HCT116 (cell line): ENCODE measurements at regions not wholly inside any gene's neighbourhood (a gene's known extent, or its start where the extent isn't known, plus 50 kb on each side); places are given as distances from the start of the nearest gene placed in this dataset.

Experiments used
- ATAC-seq: fragments of 200-7000 bp; cut with Tn5 transposase; 2 replicates; pipeline ENCODE4 v1.9.1; 2020; ENCODE audit warnings: mild to moderate bottlenecking, moderate library complexity
- BruUV-seq: library from RNA; stranded (reverse); fragments of 400-500 nt; replicated peaks from 2 replicates; lab custom pipeline; 2021; lab: Mats Ljungman, UMichigan
- CTCF ChIA-PET: fragments of 300-600 bp; sonication (Branson Sonifier 250); formaldehyde crosslinking; loops from one replicate; lab custom pipeline; 2021; ENCODE audit warnings: antibody characterized with exemption; lab: Charles Lee
- POLR2A ChIA-PET: fragments of 300-600, 350-600 bp; sonication (Branson Sonifier 250); formaldehyde crosslinking; loops from one replicate; lab custom pipeline; 2021; ENCODE audit warnings: antibody characterized with exemption; lab: Charles Lee
- RAD21 ChIA-PET, 2 experiments: fragments of 300-600 bp; sonication (Branson Sonifier 250); formaldehyde crosslinking; loops; one replicate each; lab custom pipeline; 2023; ENCODE audit warnings: low total read pairs in 2 of 2; ENCODE audit not compliant: uncharacterized antibody in 2 of 2, unreplicated experiment in 2 of 2, low non-redundant PET in 1 of 2; lab: Charles Lee
- DNase-seq: peaks from one replicate; pipeline ENCODE4 v3.0.0-alpha.2; 2010; ENCODE audit warnings: low read depth, low spot score
- H2AFZ ChIP-seq: fragments of 200-600 bp; shearing (Covaris generic), sonication (generic); 2 replicates; pipeline ENCODE4 v1.6.1; 2017; ENCODE audit warnings: low read depth, mixed run types, mixed read lengths, antibody characterized with exemption, low read length; ENCODE audit not compliant: poor library complexity, severe bottlenecking
- H3K27ac ChIP-seq: 2 replicates; pipeline ENCODE4 v1.5.1; 2012; ENCODE audit warnings: low read depth, low read length
- H3K27me3 ChIP-seq: fragments of 200-600 bp; sonication (generic); 2 replicates; pipeline ENCODE4 v1.6.1; 2016; ENCODE audit warnings: mixed run types, low read length, mixed read lengths; ENCODE audit not compliant: insufficient read depth
- H3K36me3 ChIP-seq, 2 experiments: fragments of 200-500 bp in 1 of 2; fragments of 200-600 bp in 1 of 2; sonication (Bioruptor generic) in 1 of 2; sonication (generic) in 1 of 2; 2 replicates each; pipeline versions ENCODE4 v1.5.1 to v1.6.1; 2014 to 2016; ENCODE audit warnings: low read length in 2 of 2, inconsistent platforms in 1 of 2, mixed read lengths in 1 of 2, mixed run types in 1 of 2; ENCODE audit not compliant: insufficient read depth in 2 of 2, control insufficient read depth in 1 of 2
- H3K4me1 ChIP-seq, 2 experiments: fragments of 200-600 bp in 1 of 2; sonication (generic) in 1 of 2; 2 replicates each; pipeline versions ENCODE4 v1.5.1 to v1.6.1; 2012 to 2017; ENCODE audit warnings: low read length in 2 of 2, inconsistent platforms in 1 of 2, mild to moderate bottlenecking in 1 of 2, mixed read lengths in 1 of 2, mixed run types in 1 of 2, moderate library complexity in 1 of 2; ENCODE audit not compliant: insufficient read depth in 2 of 2, control insufficient read depth in 1 of 2
- H3K4me2 ChIP-seq: fragments of 200-600 bp; sonication (generic); 2 replicates; pipeline ENCODE4 v1.6.1; 2017; ENCODE audit warnings: mixed run types, low read length, mixed read lengths
- H3K4me3 ChIP-seq, 2 experiments: fragments of 200-600 bp in 1 of 2; sonication (generic) in 1 of 2; replicated peaks in 1 of 2; 2 replicates each; pipeline ENCODE4 v1.5.1; 2011 to 2016; ENCODE audit warnings: low read length in 2 of 2, control low read depth in 1 of 2, low read depth in 1 of 2, mild to moderate bottlenecking in 1 of 2, mixed read lengths in 1 of 2, mixed run types in 1 of 2
- H3K79me2 ChIP-seq: fragments of 200-600 bp; sonication (generic); 2 replicates; pipeline ENCODE4 v1.6.1; 2017; ENCODE audit warnings: mild to moderate bottlenecking, mixed run types, low read length, moderate library complexity, mixed read lengths; ENCODE audit not compliant: insufficient read depth
- H3K9ac ChIP-seq: fragments of 200-600 bp; sonication (generic); 2 replicates; pipeline ENCODE4 v1.6.1; 2016; ENCODE audit warnings: low read length, mixed read lengths
- H3K9me2 ChIP-seq: fragments of 200-600 bp; sonication (generic), shearing (Covaris generic); 2 replicates; pipeline ENCODE4 v1.6.1; 2017; ENCODE audit warnings: mixed run types, mild to moderate bottlenecking, moderate library complexity; ENCODE audit not compliant: insufficient read depth
- H3K9me3 ChIP-seq, 2 experiments: fragments of 200-500 bp in 1 of 2; fragments of 200-600 bp in 1 of 2; sonication (Bioruptor generic) in 1 of 2; sonication (generic) in 1 of 2; 2 replicates each; pipeline ENCODE4 v1.6.1; 2014 to 2017; ENCODE audit warnings: low read length in 2 of 2, mixed read lengths in 2 of 2, inconsistent platforms in 1 of 2, low read depth in 1 of 2, mild to moderate bottlenecking in 1 of 2, mixed run types in 1 of 2, moderate library complexity in 1 of 2; ENCODE audit not compliant: control insufficient read depth in 1 of 2, insufficient read depth in 1 of 2
- H4K20me1 ChIP-seq: fragments of 200-600 bp; sonication (generic), shearing (Covaris generic); 2 replicates; pipeline ENCODE4 v1.6.1; 2017; ENCODE audit warnings: mixed run types, mild to moderate bottlenecking, moderate library complexity; ENCODE audit not compliant: insufficient read depth
- CBX3 ChIP-seq: IDR thresholded peaks from 2 replicates; pipeline ENCODE4 v1.6.1; 2012; ENCODE audit warnings: low read depth
- EGR1 ChIP-seq: IDR thresholded peaks from 2 replicates; pipeline ENCODE4 v1.6.1; 2012; ENCODE audit warnings: low read depth
- ELF1 ChIP-seq: IDR thresholded peaks from 2 replicates; pipeline ENCODE4 v1.6.1; 2012; ENCODE audit warnings: low read depth, borderline replicate concordance
- EZH2 ChIP-seq: fragments of 200-600 bp; sonication (generic); IDR thresholded peaks from 2 replicates; pipeline ENCODE4 v1.6.1; 2017; ENCODE audit warnings: antibody characterized with exemption, mixed run types
- EZH2phosphoT487 ChIP-seq: fragments of 200-600 bp; IDR thresholded peaks from 2 replicates; pipeline ENCODE4 v1.6.1; 2018; ENCODE audit warnings: antibody characterized with exemption, borderline replicate concordance
- FOSL1 ChIP-seq: IDR thresholded peaks from 2 replicates; pipeline ENCODE4 v1.6.1; 2012; ENCODE audit warnings: low read depth
- MAX ChIP-seq: IDR thresholded peaks from 2 replicates; pipeline ENCODE4 v1.6.1; 2012
- POLR2A ChIP-seq: IDR thresholded peaks from 2 replicates; pipeline ENCODE4 v1.7.0; 2011; ENCODE audit warnings: borderline replicate concordance; ENCODE audit not compliant: insufficient read depth, insufficient read length; ENCODE audit errors: extremely low read depth
- POLR2AphosphoS5 ChIP-seq: IDR thresholded peaks from 2 replicates; pipeline ENCODE4 v1.6.1; 2011; ENCODE audit warnings: mild to moderate bottlenecking, low read depth, low read length, moderate library complexity
- RAD21 ChIP-seq: IDR thresholded peaks from 2 replicates; pipeline ENCODE4 v1.6.1; 2012; ENCODE audit warnings: low read depth, mild to moderate bottlenecking
- SP1 ChIP-seq: IDR thresholded peaks from 2 replicates; pipeline ENCODE4 v1.6.1; 2012; ENCODE audit warnings: low read depth
- SRF ChIP-seq: IDR thresholded peaks from 2 replicates; pipeline ENCODE4 v1.6.1; 2012; ENCODE audit warnings: low read depth
- TCF7L2 ChIP-seq: IDR thresholded peaks from 2 replicates; pipeline ENCODE4 v1.7.0; 2011; ENCODE audit warnings: borderline replicate concordance, inconsistent platforms; ENCODE audit not compliant: insufficient read depth, insufficient read length; ENCODE audit errors: extremely low read depth
- YY1 ChIP-seq: IDR thresholded peaks from 2 replicates; pipeline ENCODE4 v1.6.1; 2011; ENCODE audit warnings: low read length, low read depth, moderate library complexity, mild to moderate bottlenecking; ENCODE audit not compliant: insufficient replicate concordance; ENCODE audit errors: extremely low read depth
- ZBTB33 ChIP-seq: IDR thresholded peaks from 2 replicates; pipeline ENCODE4 v1.6.1; 2011; ENCODE audit warnings: mild to moderate bottlenecking, low read length, moderate library complexity; ENCODE audit not compliant: insufficient replicate concordance; ENCODE audit errors: extremely low read depth
- ZFX ChIP-seq: fragments of 450-650 bp; IDR thresholded peaks from 2 replicates; pipeline ENCODE4 v1.6.1; 2017
- ZNF274 ChIP-seq: fragments of 200-500 bp; sonication (Bioruptor generic); IDR thresholded peaks from 2 replicates; pipeline ENCODE4 v1.6.1; 2014; ENCODE audit warnings: mild to moderate bottlenecking, low read depth, low read length, inconsistent platforms
- intact Hi-C: fragments of 100-400 bp; cut with micrococcal nuclease; formaldehyde crosslinking; loops from 2 replicates; pipeline ENCODE4 v1.10.0; 2022
- TF ChIP-seq, protein P1 (sequence below): IDR thresholded peaks from 2 replicates; pipeline ENCODE4 v1.6.1; 2012
- TF ChIP-seq, protein P2 (sequence below): IDR thresholded peaks from 2 replicates; pipeline ENCODE4 v1.6.1; 2012; ENCODE audit warnings: low read depth

- Histone ChIP-seq H3K4me2 (no peak overlapping the region), H3K36me3 (no peaks in the 10 kb centered on the region), H4K20me1 (no peaks in the 10 kb centered on the region), H3K9me2 (no peaks in the 10 kb centered on the region), H2AFZ (no peak overlapping the region), H3K9me3 (no peaks in the 10 kb centered on the region), H3K4me1 (no peaks in the 10 kb centered on the region)
- intact Hi-C loops, result no loop called here
- TF ChIP-seq TCF7L2 (no peak), CBX3 (no peak), ZFX (no peak), ZNF274 (no peak), ZBTB33 (no peak), EZH2 (no peak), ELF1 (no peak), MAX (no peak), EZH2phosphoT487 (no peak), RAD21 (no peak), POLR2A (no peak), SRF (no peak), POLR2AphosphoS5 (no peak), FOSL1 (no peak), SP1 (no peak), EGR1 (no peak), YY1 (no peak)
- TF ChIP-seq, protein P1, sequence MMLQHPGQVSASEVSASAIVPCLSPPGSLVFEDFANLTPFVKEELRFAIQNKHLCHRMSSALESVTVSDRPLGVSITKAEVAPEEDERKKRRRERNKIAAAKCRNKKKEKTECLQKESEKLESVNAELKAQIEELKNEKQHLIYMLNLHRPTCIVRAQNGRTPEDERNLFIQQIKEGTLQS, result no peak
- TF ChIP-seq, protein P2, sequence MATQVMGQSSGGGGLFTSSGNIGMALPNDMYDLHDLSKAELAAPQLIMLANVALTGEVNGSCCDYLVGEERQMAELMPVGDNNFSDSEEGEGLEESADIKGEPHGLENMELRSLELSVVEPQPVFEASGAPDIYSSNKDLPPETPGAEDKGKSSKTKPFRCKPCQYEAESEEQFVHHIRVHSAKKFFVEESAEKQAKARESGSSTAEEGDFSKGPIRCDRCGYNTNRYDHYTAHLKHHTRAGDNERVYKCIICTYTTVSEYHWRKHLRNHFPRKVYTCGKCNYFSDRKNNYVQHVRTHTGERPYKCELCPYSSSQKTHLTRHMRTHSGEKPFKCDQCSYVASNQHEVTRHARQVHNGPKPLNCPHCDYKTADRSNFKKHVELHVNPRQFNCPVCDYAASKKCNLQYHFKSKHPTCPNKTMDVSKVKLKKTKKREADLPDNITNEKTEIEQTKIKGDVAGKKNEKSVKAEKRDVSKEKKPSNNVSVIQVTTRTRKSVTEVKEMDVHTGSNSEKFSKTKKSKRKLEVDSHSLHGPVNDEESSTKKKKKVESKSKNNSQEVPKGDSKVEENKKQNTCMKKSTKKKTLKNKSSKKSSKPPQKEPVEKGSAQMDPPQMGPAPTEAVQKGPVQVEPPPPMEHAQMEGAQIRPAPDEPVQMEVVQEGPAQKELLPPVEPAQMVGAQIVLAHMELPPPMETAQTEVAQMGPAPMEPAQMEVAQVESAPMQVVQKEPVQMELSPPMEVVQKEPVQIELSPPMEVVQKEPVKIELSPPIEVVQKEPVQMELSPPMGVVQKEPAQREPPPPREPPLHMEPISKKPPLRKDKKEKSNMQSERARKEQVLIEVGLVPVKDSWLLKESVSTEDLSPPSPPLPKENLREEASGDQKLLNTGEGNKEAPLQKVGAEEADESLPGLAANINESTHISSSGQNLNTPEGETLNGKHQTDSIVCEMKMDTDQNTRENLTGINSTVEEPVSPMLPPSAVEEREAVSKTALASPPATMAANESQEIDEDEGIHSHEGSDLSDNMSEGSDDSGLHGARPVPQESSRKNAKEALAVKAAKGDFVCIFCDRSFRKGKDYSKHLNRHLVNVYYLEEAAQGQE, result no peak
- TF ChIP-seq, all 23 proteins: peak for 0
- Histone ChIP-seq H3K27me3 (no peaks in the 10 kb centered on the region), H3K4me3 (no peak overlapping the region), H3K9ac (no peak overlapping the region), H3K27ac (no peak overlapping the region), H3K79me2 (no peaks in the 10 kb centered on the region)
- ATAC-seq (no peak), DNase-seq (no peak)
- POLR2A ChIA-PET, result no interaction called here
- BruUV-seq, result no TSS peak
- RAD21 ChIA-PET, result no interaction called here
- CTCF ChIA-PET, result no interaction called here
Observed at GRCh38 chr1:79847700-79848099, 841.2 kb upstream of the ADGRL4 start.
